H1 (cell line): ENCODE measurements at regions not wholly inside any gene's neighbourhood (a gene's known extent, or its start where the extent isn't known, plus 50 kb on each side); places are given as distances from the start of the nearest gene placed in this dataset.

Experiments used
- CTCF ChIA-PET: fragments of 300-600 bp; sonication (Branson Sonifier 250); formaldehyde crosslinking; loops from one replicate; lab custom pipeline; 2021; ENCODE audit not compliant: partially characterized antibody; lab: Charles Lee
- POLR2A ChIA-PET: fragments of 300-600 bp; sonication (Branson Sonifier 250); formaldehyde crosslinking; loops from one replicate; lab custom pipeline; 2021; ENCODE audit warnings: inconsistent platforms; ENCODE audit not compliant: partially characterized antibody; lab: Charles Lee
- DNase-seq, 2 experiments: peaks; one replicate each; pipeline versions ENCODE4 v3.0.0 to v3.0.0-alpha.2; 2010 to 2022; ENCODE audit warnings: low spot score in 2 of 2, low read depth in 1 of 2, mixed read lengths in 1 of 2
- FAIRE-seq: peaks from 2 replicates; lab custom pipeline; 2011; peaks lifted over from hg19 to GRCh38; lab: Jason Lieb, UNC
- H2AFZ ChIP-seq: 2 replicates; pipeline ENCODE4 v1.8.1; 2012; ENCODE audit warnings: low read length, inconsistent platforms
- H2AK5ac ChIP-seq: 2 replicates; pipeline ENCODE4 v1.6.1; 2013; ENCODE audit warnings: low read depth, low read length
- H2BK120ac ChIP-seq: replicated peaks from 2 replicates; pipeline ENCODE3; 2013; ENCODE audit warnings: low read depth, low read length, inconsistent platforms
- H2BK12ac ChIP-seq: 2 replicates; pipeline ENCODE4 v1.6.1; 2013; ENCODE audit warnings: low read depth, low read length
- H2BK15ac ChIP-seq: 2 replicates; pipeline ENCODE4 v1.6.1; 2013; ENCODE audit warnings: low read length
- H2BK20ac ChIP-seq: 2 replicates; pipeline ENCODE4 v1.6.1; 2013; ENCODE audit warnings: low read length
- H2BK5ac ChIP-seq: 2 replicates; pipeline ENCODE4 v1.6.1; 2013; ENCODE audit warnings: low read depth, low read length
- H3K14ac ChIP-seq: 2 replicates; pipeline ENCODE4 v1.6.1; 2013; ENCODE audit warnings: inconsistent platforms; ENCODE audit not compliant: insufficient read length
- H3K18ac ChIP-seq: 2 replicates; pipeline ENCODE4 v1.6.1; 2013; ENCODE audit warnings: low read length; ENCODE audit errors: extremely low read depth
- H3K23ac ChIP-seq: 2 replicates; pipeline ENCODE4 v1.6.1; 2013; ENCODE audit warnings: inconsistent platforms; ENCODE audit not compliant: insufficient read length
- H3K23me2 ChIP-seq: 2 replicates; pipeline ENCODE4 v1.6.1; 2013; ENCODE audit warnings: low read depth, low read length
- H3K27ac ChIP-seq: 2 replicates; pipeline ENCODE4 v1.6.1; 2011; ENCODE audit warnings: low read depth, low read length, inconsistent platforms
- H3K27me3 ChIP-seq, 4 experiments: replicated peaks in 1 of 4; 1 replicate in 1 of 4; 2 replicates in 3 of 4; pipeline versions ENCODE4 v1.6.1 to v1.8.1; 2011 to 2013; ENCODE audit warnings: low read length in 3 of 4, mild to moderate bottlenecking in 3 of 4, inconsistent platforms in 2 of 4, mixed read lengths in 2 of 4, moderate library complexity in 1 of 4; ENCODE audit not compliant: control insufficient read depth in 3 of 4, insufficient read depth in 3 of 4; ENCODE audit errors: extremely low read depth in 1 of 4
- H3K36me3 ChIP-seq, 4 experiments: 2 replicates each; pipeline versions ENCODE4 v1.6.1 to v1.8.1; 2011 to 2013; ENCODE audit warnings: mild to moderate bottlenecking in 4 of 4, low read length in 3 of 4, moderate library complexity in 2 of 4, control low read depth in 1 of 4, inconsistent platforms in 1 of 4; ENCODE audit not compliant: insufficient read depth in 4 of 4, control insufficient read depth in 2 of 4
- H3K4ac ChIP-seq: replicated peaks from 2 replicates; pipeline ENCODE3; 2013; ENCODE audit warnings: low read length, low read depth, mixed read lengths, inconsistent platforms; ENCODE audit not compliant: insufficient read length
- H3K4me1 ChIP-seq, 4 experiments: replicated peaks in 1 of 4; 1 replicate in 1 of 4; 2 replicates in 3 of 4; pipeline versions ENCODE4 v1.6.1 to v1.8.1; 2011 to 2013; ENCODE audit warnings: low read length in 3 of 4, inconsistent platforms in 2 of 4, mixed read lengths in 1 of 4; ENCODE audit not compliant: insufficient read depth in 4 of 4, control insufficient read depth in 3 of 4
- H3K4me2 ChIP-seq, 2 experiments: 2 replicates each; pipeline versions ENCODE4 v1.6.1 to v1.8.1; 2011 to 2013; ENCODE audit warnings: low read depth in 2 of 2, low read length in 2 of 2, control low read depth in 1 of 2, inconsistent platforms in 1 of 2, mild to moderate bottlenecking in 1 of 2; ENCODE audit not compliant: insufficient read depth in 1 of 2
- H3K4me3 ChIP-seq, 4 experiments: fragments of 200-600, 300-600 bp in 1 of 4; sonication (generic), shearing (Covaris generic), sonication (Bioruptor Twin) in 1 of 4; 2 replicates each; pipeline versions ENCODE4 v1.5.1 to v1.8.1; 2011 to 2016; ENCODE audit warnings: low read length in 4 of 4, low read depth in 3 of 4, control low read depth in 2 of 4, inconsistent platforms in 2 of 4, mild to moderate bottlenecking in 2 of 4, mixed read lengths in 1 of 4, moderate library complexity in 1 of 4; ENCODE audit not compliant: insufficient read depth in 2 of 4; ENCODE audit errors: extremely low read depth in 1 of 4
- H3K56ac ChIP-seq: replicated peaks from 2 replicates; pipeline ENCODE3; 2013; ENCODE audit warnings: low read depth, mild to moderate bottlenecking, mixed read lengths, low read length, inconsistent platforms; ENCODE audit not compliant: insufficient read length
- H3K79me1 ChIP-seq: 2 replicates; pipeline ENCODE4 v1.6.1; 2013; ENCODE audit warnings: low read depth, low read length, control low read depth
- H3K79me2 ChIP-seq, 2 experiments: 2 replicates each; pipeline versions ENCODE4 v1.6.1 to v1.8.1; 2012 to 2013; ENCODE audit warnings: low read length in 2 of 2, mild to moderate bottlenecking in 2 of 2, inconsistent platforms in 1 of 2; ENCODE audit not compliant: insufficient read depth in 2 of 2, control insufficient read depth in 1 of 2
- H3K9ac ChIP-seq, 4 experiments: replicated peaks in 1 of 4; 1 replicate in 1 of 4; 2 replicates in 3 of 4; pipeline versions ENCODE4 v1.6.1 to v1.8.1; 2011 to 2013; ENCODE audit warnings: low read depth in 3 of 4, low read length in 3 of 4, control low read depth in 2 of 4, mild to moderate bottlenecking in 2 of 4, moderate library complexity in 2 of 4, inconsistent platforms in 1 of 4; ENCODE audit errors: extremely low read depth in 1 of 4
- H3K9me3 ChIP-seq, 2 experiments: 2 replicates each; pipeline versions ENCODE4 v1.6.1 to v1.8.1; 2012 to 2013; ENCODE audit warnings: mild to moderate bottlenecking in 2 of 2, moderate library complexity in 2 of 2, control low read depth in 1 of 2, inconsistent platforms in 1 of 2, low read depth in 1 of 2, low read length in 1 of 2, mixed read lengths in 1 of 2; ENCODE audit not compliant: insufficient read depth in 2 of 2
- H4K20me1 ChIP-seq, 2 experiments: replicated peaks in 1 of 2; 2 replicates each; pipeline versions ENCODE3 to v1.8.1; 2011 to 2013; ENCODE audit warnings: inconsistent platforms in 2 of 2, low read length in 2 of 2, mild to moderate bottlenecking in 1 of 2; ENCODE audit not compliant: insufficient read depth in 2 of 2, control insufficient read depth in 1 of 2
- H4K5ac ChIP-seq: 2 replicates; pipeline ENCODE4 v1.6.1; 2013; ENCODE audit warnings: low read length, low read depth, mixed read lengths, inconsistent platforms; ENCODE audit not compliant: insufficient read length
- H4K8ac ChIP-seq: 2 replicates; pipeline ENCODE4 v1.8.0; 2013; ENCODE audit warnings: mild to moderate bottlenecking, moderate library complexity, low read length, inconsistent platforms; ENCODE audit not compliant: insufficient read depth; ENCODE audit errors: extremely low read depth
- H4K91ac ChIP-seq: replicated peaks from 2 replicates; pipeline ENCODE3; 2013; ENCODE audit warnings: low read length, mixed read lengths, inconsistent platforms; ENCODE audit not compliant: insufficient read length
- NRF1 ChIP-seq: IDR thresholded peaks from 2 replicates; pipeline ENCODE4 v1.6.1; 2011; ENCODE audit warnings: mild to moderate bottlenecking, low read depth, low read length, improper control_type of control experiment
- TAF1 ChIP-seq: IDR thresholded peaks from 2 replicates; pipeline ENCODE4 v1.6.1; 2011; ENCODE audit warnings: mild to moderate bottlenecking, low read depth, low read length
- WGBS, 2 experiments: shearing (Covaris generic) in 1 of 2; methylation state at CpG; one replicate each; pipeline versions ENCODE4 v1.1.6 to v1.1.7; 2013 to 2015; ENCODE audit warnings: low lambda C conversion rate in 2 of 2, mixed read lengths in 2 of 2, inconsistent platforms in 1 of 2, low coverage in 1 of 2, missing lambda C conversion rate in 1 of 2; ENCODE audit not compliant: insufficient replicate concordance in 2 of 2, insufficient coverage in 1 of 2, insufficient read length in 1 of 2; ENCODE audit errors: extremely low coverage in 1 of 2, missing lambda C conversion rate in 1 of 2; 5-methylcytosine and 5-hydroxymethylcytosine counted together

DNA sequence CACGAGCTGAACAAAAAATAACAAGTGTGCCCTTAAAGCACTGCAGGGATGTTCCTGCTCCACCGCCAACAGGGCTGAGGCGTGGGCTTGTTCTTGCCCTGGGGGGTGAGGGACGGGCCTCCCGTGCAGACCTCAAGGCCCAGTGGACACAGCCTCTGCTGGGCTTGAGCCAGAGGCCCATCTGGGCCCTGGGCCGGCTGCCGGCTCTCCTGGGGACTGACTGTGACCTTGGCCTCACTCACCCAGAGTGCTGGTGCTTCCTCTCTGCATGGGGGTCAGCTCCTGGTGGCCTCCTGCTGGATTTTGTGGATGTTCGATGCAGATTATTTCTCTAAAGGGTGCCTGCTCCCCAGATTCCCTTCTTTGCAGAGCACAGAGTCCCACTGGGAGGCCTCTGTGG, 54.2 kb upstream of the CDR2 start:
- Histone ChIP-seq H3K27ac (no peak overlapping the region), H2BK12ac (no peak overlapping the region), H2BK120ac (no peak overlapping the region), H2BK20ac (no peak overlapping the region), H3K4ac (no peak overlapping the region), H2AFZ (no peak overlapping the region), H3K79me1 (no peaks in the 10 kb centered on the region), H3K23me2 (peaks cover 2% of the 10 kb centered on the region; the same call in 1 of the 2 replicates), H4K91ac (no peak overlapping the region), H3K9ac (no peak overlapping the region), H4K5ac (no peak overlapping the region), H3K18ac (no peak overlapping the region), H3K79me2 (no peaks in the 10 kb centered on the region), H3K27me3 (no peaks in the 10 kb centered on the region), H3K23ac (no peak overlapping the region), H3K56ac (no peak overlapping the region), H3K4me1 (no peaks in the 10 kb centered on the region), H3K4me2 (no peak overlapping the region), H2BK15ac (no peak overlapping the region), H2AK5ac (no peak overlapping the region), H4K20me1 (peaks cover 0 to 1% of the 10 kb centered on the region in 2 experiments), H4K8ac (no peak overlapping the region), H3K4me3 (no peak overlapping the region), H3K9me3 (no peaks in the 10 kb centered on the region; a peak in 1 of 4 replicates), H3K36me3 (peaks cover 2 to 13% (median 7%) of the 10 kb centered on the region in 4 experiments; a peak in 5 of 8 replicates), H2BK5ac (no peak overlapping the region), H3K14ac (no peak overlapping the region)
- 94% methylated on average over 8 of the region's 8 CpGs; no CpG with 5 or more reads in 1 of the 2 experiments for WGBS, 2 experiments
- ChIA-PET POLR2A (no interaction called here), CTCF (no interaction called here)
- FAIRE-seq = no peak
- peak in 1 of 2 experiments; percentile 29 for DNase-seq
- TF ChIP-seq NRF1 (no peak), TAF1 (no peak)
- TF ChIP-seq, all 59 proteins: peak for 0
